ENCODE measurements at regions not wholly inside any gene's neighbourhood (a gene's known extent, or its start where the extent isn't known, plus 50 kb on each side); places are given as distances from the start of the nearest gene placed in this dataset.

DNA sequence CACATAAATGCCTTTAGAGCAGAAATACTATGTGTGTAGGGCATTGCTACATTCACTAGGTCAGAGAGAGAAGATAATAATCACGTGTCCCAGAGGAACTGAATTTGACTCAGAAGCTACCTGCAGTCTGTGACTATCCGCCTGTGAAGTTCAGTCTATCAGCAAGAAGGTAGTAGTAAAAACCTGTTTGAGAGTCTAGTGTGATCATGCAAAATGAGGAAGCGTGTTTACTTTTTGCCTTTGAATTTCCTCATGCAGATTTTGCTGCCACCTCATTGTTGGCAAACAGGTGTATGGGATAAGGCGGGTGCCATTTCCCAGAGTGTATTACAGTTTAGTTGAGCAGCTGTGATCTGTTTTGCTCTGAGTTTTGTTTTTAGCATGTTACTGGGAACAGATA, 403.9 kb upstream of the FANCL start:
- H3K4me3 ChIP-seq (ENCODE audit: low read depth, low read length), result no peak overlapping the region
- DNase-seq (ENCODE audit: low read depth), result no peak
- H3K36me3 ChIP-seq (ENCODE audit: control insufficient read depth, insufficient read depth, low read length), result no peaks in the 10 kb centered on the region
- CTCF ChIA-PET, result no interaction called here
- no peaks in the 10 kb centered on the region for H3K27me3 ChIP-seq (ENCODE audit: control insufficient read depth, insufficient read depth, low read length)
- no peak for TF ChIP-seq CTCF (IDR thresholded peaks at IDR 0.05; ENCODE audit: insufficient read depth, low read depth, low read length)
- POLR2A ChIA-PET, result no interaction called here

- Histone ChIP-seq H3K36me3 (ENCODE audit: control insufficient read depth, insufficient read depth, low read length) (no peaks in the 10 kb centered on the region), H3K4me3 (ENCODE audit: low read depth, low read length) (no peak overlapping the region), H3K27me3 (ENCODE audit: control insufficient read depth, insufficient read depth, low read length) (no peaks in the 10 kb centered on the region)
- no peak for TF ChIP-seq CTCF (IDR thresholded peaks at IDR 0.05; ENCODE audit: insufficient read depth, low read depth, low read length)
- CTCF ChIA-PET, result no interaction called here
- no peak for DNase-seq (ENCODE audit: low read depth)
- POLR2A ChIA-PET, result no interaction called here
Observed at GRCh38 chr2:58644451-58644850, 403.3 kb upstream of the FANCL start.

DNA sequence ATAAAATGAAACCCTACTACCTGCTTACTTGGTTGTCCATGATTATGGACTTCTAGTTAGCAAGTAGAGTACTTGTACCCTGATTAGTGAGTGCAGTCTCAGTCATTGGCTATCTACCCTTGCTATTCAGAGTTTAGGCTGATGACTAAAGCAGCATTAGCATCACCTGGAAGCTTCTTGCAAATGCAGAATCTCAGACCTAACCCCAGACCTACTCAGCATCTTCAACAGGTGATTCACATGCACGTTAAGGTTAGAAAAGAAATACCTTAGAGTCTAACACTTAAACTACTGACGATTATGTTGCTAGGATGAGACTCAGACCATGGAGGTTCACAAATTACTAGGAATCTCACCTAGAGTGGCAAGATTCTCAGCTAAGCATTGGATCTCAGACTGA, 399.9 kb upstream of the FANCL start:
- H3K27me3 ChIP-seq (ENCODE audit: control insufficient read depth, insufficient read depth, low read length), result no peaks in the 10 kb centered on the region
- no peaks in the 10 kb centered on the region for H3K36me3 ChIP-seq (ENCODE audit: control insufficient read depth, insufficient read depth, low read length)
- ChIA-PET POLR2A (no interaction called here), CTCF (no interaction called here)
- no peak for TF ChIP-seq CTCF (IDR thresholded peaks at IDR 0.05; ENCODE audit: insufficient read depth, low read depth, low read length)
- DNase-seq (ENCODE audit: low read depth), result no peak
- no peak overlapping the region for H3K4me3 ChIP-seq (ENCODE audit: low read depth, low read length)

- no peak for TF ChIP-seq CTCF (IDR thresholded peaks at IDR 0.05; ENCODE audit: insufficient read depth, low read depth, low read length)
- DNase-seq (ENCODE audit: low read depth), result no peak
- ChIA-PET CTCF (no interaction called here), POLR2A (no interaction called here)
- no peaks in the 10 kb centered on the region for H3K27me3 ChIP-seq (ENCODE audit: control insufficient read depth, insufficient read depth, low read length)
- H3K36me3 ChIP-seq (ENCODE audit: control insufficient read depth, insufficient read depth, low read length), result no peaks in the 10 kb centered on the region
- H3K4me3 ChIP-seq (ENCODE audit: low read depth, low read length), result no peak overlapping the region
Observed at GRCh38 chr2:58640042-58640441, 398.9 kb upstream of the FANCL start.

DNA sequence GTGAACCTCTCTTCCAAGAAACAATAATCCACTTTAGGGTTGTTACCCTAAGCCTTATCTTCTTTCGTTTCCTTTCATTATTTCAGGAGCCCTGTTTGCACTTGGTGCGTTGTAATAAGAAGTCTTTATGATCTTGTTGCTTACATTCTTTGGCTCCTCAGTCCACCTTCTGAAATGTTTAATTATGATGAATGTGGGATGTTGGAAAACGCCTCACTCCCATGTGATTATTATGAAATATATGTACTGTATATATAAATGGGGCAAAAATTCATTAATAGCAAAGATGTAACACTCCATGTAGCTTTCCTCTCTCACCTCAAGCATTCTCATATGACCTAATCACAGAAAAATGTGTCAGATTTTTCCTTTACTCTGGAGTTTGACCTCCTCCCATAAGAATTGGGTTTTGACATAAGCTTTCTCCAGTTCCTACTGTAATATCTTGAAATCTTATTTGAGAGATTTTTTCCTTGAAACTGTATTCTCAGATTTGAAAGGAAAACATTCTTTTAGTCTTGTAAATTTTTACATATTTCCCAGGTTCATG, 397.2 kb upstream of the FANCL start:
- TF ChIP-seq CTCF (IDR thresholded peaks at IDR 0.05; ENCODE audit: insufficient read depth, low read depth, low read length), result no peak
- ChIA-PET CTCF (interaction anchor here (0.6 kb wide), 1 partner anchor 30 kb away, joined by 3 read pairs; no protein-coding TSS in a partner anchor), POLR2A (no interaction called here)

More for the DNA sequence above, 397.2 kb upstream of the FANCL start:
- no peaks in the 10 kb centered on the region for H3K27me3 ChIP-seq (ENCODE audit: control insufficient read depth, insufficient read depth, low read length)
- no peaks in the 10 kb centered on the region for H3K36me3 ChIP-seq (ENCODE audit: control insufficient read depth, insufficient read depth, low read length)
- H3K4me3 ChIP-seq (ENCODE audit: low read depth, low read length), result no peak overlapping the region
- DNase-seq (ENCODE audit: low read depth), result no peak
